GM12865 (cell line): ENCODE measurements at regions not wholly inside any gene's neighbourhood (a gene's known extent, or its start where the extent isn't known, plus 50 kb on each side); places are given as distances from the start of the nearest gene placed in this dataset.

Source experiments
- DNase-seq: peaks from one replicate; pipeline ENCODE4 v3.0.0; 2010; ENCODE audit warnings: low read depth
- H3K4me3 ChIP-seq: 2 replicates; pipeline ENCODE4 v1.5.1; 2011; ENCODE audit warnings: mild to moderate bottlenecking, low read depth, low read length, control low read depth
- CTCF ChIP-seq: IDR thresholded peaks from 2 replicates; pipeline ENCODE4 v1.5.1; 2011; ENCODE audit warnings: low read length, control low read depth, low read depth, inconsistent platforms; ENCODE audit not compliant: insufficient read depth; ENCODE audit errors: missing control alignments

GRCh38 chr13:22223411-22223810, 552.5 kb downstream of the FGF9 start:
- H3K4me3 ChIP-seq = no peak overlapping the region
- no peak for DNase-seq
- TF ChIP-seq CTCF = no peak

GRCh38 chr13:22226086-22226485, 555.2 kb downstream of the FGF9 start:
- H3K4me3 ChIP-seq = no peak overlapping the region
- no peak for TF ChIP-seq CTCF

GRCh38 chr13:22227895-22228294, 557.0 kb downstream of the FGF9 start:
- peak; percentile 4 for DNase-seq
- no peak for TF ChIP-seq CTCF
- H3K4me3 ChIP-seq = no peak overlapping the region

More at GRCh38 chr13:22226086-22226485, 555.2 kb downstream of the FGF9 start:
- DNase-seq = no peak

- no peak for TF ChIP-seq CTCF
- no peak for DNase-seq
- H3K4me3 ChIP-seq = no peak overlapping the region
These were observed 559.0 kb downstream of the FGF9 start for GRCh38 chr13:22229916-22230315.

GRCh38 chr13:22232186-22232585, 561.3 kb downstream of the FGF9 start:
- H3K4me3 ChIP-seq = no peak overlapping the region
- TF ChIP-seq CTCF = no peak
- peak; percentile 15 for DNase-seq

- no peak for DNase-seq
- H3K4me3 ChIP-seq = no peak overlapping the region
- TF ChIP-seq CTCF = no peak
These were observed 564.5 kb downstream of the FGF9 start for GRCh38 chr13:22235285-22235949.

GRCh38 chr13:22235950-22236290, 565.0 kb downstream of the FGF9 start:
- no peak overlapping the region for H3K4me3 ChIP-seq
- no peak for TF ChIP-seq CTCF
- no peak for DNase-seq
